Ishikawa (cell line): ENCODE measurements at regions not wholly inside any gene's neighbourhood (a gene's known extent, or its start where the extent isn't known, plus 50 kb on each side); places are given as distances from the start of the nearest gene placed in this dataset.

ENCODE experiments used
- MAX ChIP-seq: IDR thresholded peaks from 2 replicates; pipeline ENCODE4 v1.6.1; 2012
- RAD21 ChIP-seq: IDR thresholded peaks from 2 replicates; pipeline ENCODE4 v1.6.1; 2012; ENCODE audit warnings: low read depth
- TAF1 ChIP-seq: IDR thresholded peaks from 2 replicates; pipeline ENCODE4 v1.6.1; 2012; ENCODE audit warnings: low read depth, mild to moderate bottlenecking

- TF ChIP-seq RAD21 (no peak), TAF1 (no peak), MAX (no peak)
Measured at GRCh38 chr3:150073031-150073430, 102.3 kb upstream of the PFN2 start.
